GM10266 (cell line): ENCODE measurements at regions not wholly inside any gene's neighbourhood (a gene's known extent, or its start where the extent isn't known, plus 50 kb on each side); places are given as distances from the start of the nearest gene placed in this dataset.
"Not testable (repeated sequence)": the region's sequence is repeated elsewhere in the genome, so short reads cannot be mapped to it uniquely, and the experiment has no call there.

ENCODE experiments used
- DNase-seq: peaks from one replicate; pipeline ENCODE4 v3.0.0; 2012; ENCODE audit errors: extremely low spot score
- CTCF ChIP-seq: IDR thresholded peaks from 2 replicates; pipeline ENCODE4 v1.5.1; 2012; ENCODE audit warnings: mild to moderate bottlenecking, low read depth; ENCODE audit not compliant: control insufficient read depth, insufficient read depth; ENCODE audit errors: missing control alignments

- no peak for TF ChIP-seq CTCF
- DNase-seq: no peak
These were observed 274.0 kb upstream of the PREP start for GRCh38 chr6:105676857-105677256.

GRCh38 chr6:105675715-105676397 is 273.0 kb upstream of the PREP start:
- DNase-seq: no peak
- no peak for TF ChIP-seq CTCF

- not testable (repeated sequence) for DNase-seq
These were observed 270.1 kb upstream of the PREP start for GRCh38 chr6:105672856-105673538.

- TF ChIP-seq CTCF: no peak
- no peak for DNase-seq
These were observed 266.4 kb upstream of the PREP start for GRCh38 chr6:105669232-105669631.

- DNase-seq: no peak
- TF ChIP-seq CTCF: no peak
These were observed 264.2 kb upstream of the PREP start for GRCh38 chr6:105667056-105667455.

- no peak for TF ChIP-seq CTCF
- no peak for DNase-seq
These were observed 262.0 kb upstream of the PREP start for GRCh38 chr6:105664931-105665330.

GRCh38 chr6:105651969-105652368 is 249.1 kb upstream of the PREP start:
- no peak for TF ChIP-seq CTCF

GRCh38 chr6:105650347-105650746 is 247.5 kb upstream of the PREP start:
- no peak for TF ChIP-seq CTCF
- no peak for DNase-seq

More at GRCh38 chr6:105651969-105652368, 249.1 kb upstream of the PREP start:
- no peak for DNase-seq
